Mesothelial cell of epicardium (in vitro differentiated cells): ENCODE measurements at regions not wholly inside any gene's neighbourhood (a gene's known extent, or its start where the extent isn't known, plus 50 kb on each side); places are given as distances from the start of the nearest gene placed in this dataset.

Experiments
- DNase-seq, 2 experiments: peaks; one replicate each; pipeline ENCODE4 v3.0.0; 2021; ENCODE audit warnings: low spot score in 2 of 2; ENCODE audit not compliant: unreplicated experiment in 2 of 2
- H3K27ac Mint-ChIP-seq: 2 replicates; pipeline ENCODE4 v1.8.0; 2021; ENCODE audit warnings: mixed read lengths
- H3K27me3 Mint-ChIP-seq: 2 replicates; pipeline ENCODE4 v1.8.0; 2021; ENCODE audit warnings: low read depth, mixed read lengths
- H3K36me3 Mint-ChIP-seq: 2 replicates; pipeline ENCODE4 v1.8.0; 2021; ENCODE audit warnings: mixed read lengths
- H3K4me1 Mint-ChIP-seq: 2 replicates; pipeline ENCODE4 v1.8.0; 2021; ENCODE audit warnings: mixed read lengths
- H3K4me3 Mint-ChIP-seq: 2 replicates; pipeline ENCODE4 v1.8.0; 2021; ENCODE audit warnings: mild to moderate bottlenecking, moderate library complexity, mixed read lengths
- H3K9me3 Mint-ChIP-seq: 2 replicates; pipeline ENCODE4 v1.8.0; 2021; ENCODE audit warnings: mixed read lengths
- CTCF ChIP-seq: fragments of 200-600 bp; sonication (generic); IDR thresholded peaks from one replicate; pipeline ENCODE4 v1.5.0; 2021; ENCODE audit warnings: antibody characterized with exemption; ENCODE audit not compliant: unreplicated experiment

GRCh38 chr2:40716879-40717278 lies 265.0 kb upstream of the SLC8A1 start:
- Mint-ChIP-seq H3K9me3 (peaks cover 15% of the 10 kb centered on the region), H3K36me3 (no peaks in the 10 kb centered on the region), H3K4me1 (no peaks in the 10 kb centered on the region), H3K27me3 (no peaks in the 10 kb centered on the region), H3K4me3 (no peak overlapping the region), H3K27ac (no peak overlapping the region)
- DNase-seq: no peak
- TF ChIP-seq CTCF: no peak

- H3K27me3 Mint-ChIP-seq: no peaks in the 10 kb centered on the region
- peaks cover 24% of the 10 kb centered on the region for H3K9me3 Mint-ChIP-seq
- no peak overlapping the region for H3K27ac Mint-ChIP-seq
- no peak overlapping the region for H3K4me3 Mint-ChIP-seq
- TF ChIP-seq CTCF: no peak
- no peak for DNase-seq
- H3K4me1 Mint-ChIP-seq: no peaks in the 10 kb centered on the region
- no peaks in the 10 kb centered on the region for H3K36me3 Mint-ChIP-seq
These were observed 267.5 kb upstream of the SLC8A1 start for GRCh38 chr2:40719414-40719813.

GRCh38 chr2:40721595-40721994 lies 269.7 kb upstream of the SLC8A1 start:
- peaks cover 20% of the 10 kb centered on the region for H3K9me3 Mint-ChIP-seq
- H3K27ac Mint-ChIP-seq: no peak overlapping the region
- DNase-seq: no peak
- no peak overlapping the region for H3K4me3 Mint-ChIP-seq
- H3K27me3 Mint-ChIP-seq: no peaks in the 10 kb centered on the region
- peaks cover 4% of the 10 kb centered on the region for H3K4me1 Mint-ChIP-seq
- no peak for TF ChIP-seq CTCF
- H3K36me3 Mint-ChIP-seq: no peaks in the 10 kb centered on the region

- Mint-ChIP-seq H3K36me3 (no peaks in the 10 kb centered on the region), H3K27me3 (no peaks in the 10 kb centered on the region), H3K27ac (no peak overlapping the region), H3K4me3 (no peak overlapping the region), H3K9me3 (peaks cover 20% of the 10 kb centered on the region), H3K4me1 (peaks cover 4% of the 10 kb centered on the region)
- no peak for TF ChIP-seq CTCF
- no peak for DNase-seq
These were observed 271.3 kb upstream of the SLC8A1 start for GRCh38 chr2:40723194-40723593.

GRCh38 chr2:40725040-40725439 lies 273.1 kb upstream of the SLC8A1 start:
- H3K27me3 Mint-ChIP-seq: no peaks in the 10 kb centered on the region
- no peaks in the 10 kb centered on the region for H3K36me3 Mint-ChIP-seq
- H3K4me3 Mint-ChIP-seq: no peak overlapping the region
- peaks cover 4% of the 10 kb centered on the region for H3K4me1 Mint-ChIP-seq
- TF ChIP-seq CTCF: no peak
- H3K27ac Mint-ChIP-seq: no peak overlapping the region
- peaks cover 17% of the 10 kb centered on the region for H3K9me3 Mint-ChIP-seq
- DNase-seq: no peak

- no peaks in the 10 kb centered on the region for H3K36me3 Mint-ChIP-seq
- H3K27ac Mint-ChIP-seq: no peak overlapping the region
- H3K9me3 Mint-ChIP-seq: peaks cover 12% of the 10 kb centered on the region
- peaks cover 4% of the 10 kb centered on the region for H3K4me1 Mint-ChIP-seq
- no peak overlapping the region for H3K4me3 Mint-ChIP-seq
- no peaks in the 10 kb centered on the region for H3K27me3 Mint-ChIP-seq
- DNase-seq: no peak
- TF ChIP-seq CTCF: no peak
These were observed 274.1 kb upstream of the SLC8A1 start for GRCh38 chr2:40725950-40726349.
